B cell (primary cell): ENCODE measurements at regions not wholly inside any gene's neighbourhood (a gene's known extent, or its start where the extent isn't known, plus 50 kb on each side); places are given as distances from the start of the nearest gene placed in this dataset.

Experiments
- ATAC-seq: fragments of 200-7000 bp; cut with Tn5 transposase; one replicate; pipeline ENCODE4 v1.10.0; 2021; ENCODE audit warnings: low read depth, mild to moderate bottlenecking, moderate number of reproducible peaks, moderate library complexity
- CTCF ChIA-PET: fragments of 350-600 bp; sonication (Branson Sonifier 250); formaldehyde crosslinking; loops from one replicate; lab custom pipeline; 2021; ENCODE audit warnings: antibody characterized with exemption, inconsistent platforms; lab: Charles Lee
- POLR2A ChIA-PET: fragments of 350-600 bp; sonication (Branson Sonifier 250); formaldehyde crosslinking; loops from one replicate; lab custom pipeline; 2021; ENCODE audit warnings: antibody characterized with exemption; lab: Charles Lee
- DNase-seq: peaks from one replicate; pipeline ENCODE4 v3.0.0; 2013
- H2AFZ ChIP-seq: 2 replicates; pipeline ENCODE4 v1.6.1; 2012; ENCODE audit warnings: mild to moderate bottlenecking, low read depth, low read length; ENCODE audit not compliant: insufficient read depth, poor library complexity, severe bottlenecking
- H3K27ac ChIP-seq, 2 donors: 1 replicate in 1 of 2; 2 replicates in 1 of 2; pipeline ENCODE4 v1.5.1; 2012 to 2013; ENCODE audit warnings: low read length in 2 of 2, mild to moderate bottlenecking in 2 of 2, moderate library complexity in 1 of 2
- H3K27me3 ChIP-seq, 4 experiments: fragments of 200-600 bp in 1 of 4; sonication (generic) in 1 of 4; replicated peaks in 1 of 4; 1 replicate in 2 of 4; 2 replicates in 2 of 4; pipeline versions ENCODE4 v1.6.1 to v1.7.0; 2013 to 2016; ENCODE audit warnings: low read length in 3 of 4, mild to moderate bottlenecking in 2 of 4, mixed read lengths in 1 of 4, moderate library complexity in 1 of 4; ENCODE audit not compliant: insufficient read depth in 4 of 4, control insufficient read depth in 3 of 4; ENCODE audit errors: control extremely low read depth in 1 of 4
- H3K36me3 ChIP-seq, 2 experiments: replicated peaks in 1 of 2; 1 replicate in 1 of 2; 2 replicates in 1 of 2; pipeline versions ENCODE4 v1.6.1 to v1.7.1; 2013; ENCODE audit warnings: low read length in 1 of 2; ENCODE audit not compliant: insufficient read depth in 2 of 2, control insufficient read depth in 1 of 2; ENCODE audit errors: control extremely low read depth in 1 of 2, extremely low read depth in 1 of 2
- H3K4me1 ChIP-seq, 2 donors: fragments of 200-600 bp in 1 of 2; sonication (generic) in 1 of 2; 1 replicate in 1 of 2; 2 replicates in 1 of 2; pipeline versions ENCODE4 v1.5.1 to v1.6.1; 2013 to 2017; ENCODE audit warnings: low read length in 2 of 2; ENCODE audit not compliant: control insufficient read depth in 2 of 2, insufficient read depth in 2 of 2
- H3K4me2 ChIP-seq: replicated peaks from 2 replicates; pipeline ENCODE3; 2012; ENCODE audit warnings: mild to moderate bottlenecking, low read depth, low read length; ENCODE audit not compliant: poor library complexity, severe bottlenecking
- H3K4me3 ChIP-seq, 5 experiments: fragments of 200-600 bp in 1 of 5; sonication (generic) in 1 of 5; 1 replicate in 3 of 5; 2 replicates in 2 of 5; pipeline versions ENCODE4 v1.5.1 to v1.7.0; 2011 to 2016; ENCODE audit warnings: low read length in 4 of 5, mild to moderate bottlenecking in 4 of 5, low read depth in 2 of 5, control low read depth in 1 of 5, moderate library complexity in 1 of 5; ENCODE audit not compliant: insufficient read depth in 1 of 5; ENCODE audit errors: control extremely low read depth in 1 of 5, extremely low read depth in 1 of 5
- H3K79me2 ChIP-seq: fragments of 200-600 bp; sonication (generic); one replicate; pipeline ENCODE4 v1.6.0; 2016; ENCODE audit warnings: low read length; ENCODE audit not compliant: control insufficient read depth, insufficient read depth
- H3K9ac ChIP-seq: fragments of 200-600 bp; sonication (generic); 2 replicates; pipeline ENCODE4 v1.6.1; 2017; ENCODE audit warnings: mild to moderate bottlenecking, low read length, moderate library complexity
- H3K9me3 ChIP-seq, 3 donors: one replicate each; pipeline versions ENCODE4 v1.6.1 to v1.7.1; 2013; ENCODE audit warnings: low read length in 2 of 3; ENCODE audit not compliant: control insufficient read depth in 2 of 3, insufficient read depth in 1 of 3; ENCODE audit errors: control extremely low read depth in 1 of 3
- H4K20me1 ChIP-seq: 2 replicates; pipeline ENCODE4 v1.6.0; 2012; ENCODE audit warnings: mild to moderate bottlenecking, low read length; ENCODE audit not compliant: insufficient read depth, control insufficient read depth, poor library complexity, severe bottlenecking
- H3K27ac Mint-ChIP-seq: one replicate; pipeline ENCODE4 v1.8.0; 2021; ENCODE audit warnings: mixed read lengths
- H3K27me3 Mint-ChIP-seq: one replicate; pipeline ENCODE4 v1.8.0; 2021; ENCODE audit warnings: mixed read lengths
- H3K4me1 Mint-ChIP-seq: one replicate; pipeline ENCODE4 v1.8.0; 2021; ENCODE audit warnings: mixed read lengths
- H3K4me3 Mint-ChIP-seq: one replicate; pipeline ENCODE4 v1.8.0; 2021; ENCODE audit warnings: mixed read lengths
- H3K9me3 Mint-ChIP-seq: one replicate; pipeline ENCODE4 v1.8.0; 2022; ENCODE audit warnings: mixed read lengths; ENCODE audit not compliant: insufficient read depth
- EZH2 ChIP-seq: IDR thresholded peaks from 2 replicates; pipeline ENCODE4 v1.6.1; 2012; ENCODE audit warnings: borderline replicate concordance, low read depth, mild to moderate bottlenecking, moderate library complexity, low read length; ENCODE audit not compliant: insufficient read depth, poor library complexity, severe bottlenecking
- WGBS: methylation state at CpG from one replicate; pipeline ENCODE4 v1.1.5; 2013; ENCODE audit warnings: missing lambda C conversion rate; ENCODE audit not compliant: insufficient coverage; 5-methylcytosine and 5-hydroxymethylcytosine counted together
- intact Hi-C: fragments of 100-400 bp; cut with micrococcal nuclease; formaldehyde crosslinking; loops from one replicate; pipeline ENCODE4 v1.10.0; 2022
- TF ChIP-seq, protein P1 (sequence below): fragments of 200-600 bp; IDR thresholded peaks from one replicate; pipeline ENCODE4 v1.8.0; 2022; ENCODE audit warnings: antibody characterized with exemption, mild to moderate bottlenecking

DNA sequence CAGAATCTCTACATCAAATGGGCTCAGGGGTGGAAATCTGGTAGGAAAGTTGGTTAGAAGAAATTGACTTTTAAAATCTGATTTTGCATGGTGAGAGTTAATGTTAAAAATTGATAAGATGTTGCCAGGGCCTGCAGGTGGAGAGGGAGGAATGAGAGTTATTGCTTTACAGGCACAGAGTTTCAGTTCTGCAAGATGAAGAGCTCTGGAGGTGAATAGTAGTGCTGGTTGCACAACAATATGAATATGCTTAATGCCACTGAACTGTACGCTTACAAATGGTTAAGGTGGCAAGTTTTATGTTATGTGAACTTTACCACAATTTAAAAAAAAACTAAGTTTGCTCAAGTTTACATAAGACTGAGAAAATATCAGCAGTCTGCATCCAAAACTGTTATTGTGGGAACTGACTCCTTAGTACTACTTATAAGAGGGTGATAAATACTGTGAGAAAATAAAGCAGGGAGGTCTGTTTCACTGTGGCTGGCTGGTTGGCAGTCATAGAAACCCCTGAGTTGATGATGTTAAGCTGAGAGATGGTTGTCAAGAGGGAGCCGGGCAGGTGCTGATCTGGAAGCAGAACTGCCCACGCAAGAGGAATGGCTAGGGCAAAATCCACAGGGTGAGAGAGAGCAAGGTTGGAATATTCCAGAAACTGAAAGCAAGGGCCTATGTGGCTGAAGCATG lies 144.9 kb downstream of the EDEM1 start:
- ChIA-PET POLR2A (no interaction called here), CTCF (no interaction called here)
- WGBS: 58% methylated on average over 2 of the region's 3 CpGs
- ATAC-seq (no peak), DNase-seq (no peak)
- TF ChIP-seq, protein P1, sequence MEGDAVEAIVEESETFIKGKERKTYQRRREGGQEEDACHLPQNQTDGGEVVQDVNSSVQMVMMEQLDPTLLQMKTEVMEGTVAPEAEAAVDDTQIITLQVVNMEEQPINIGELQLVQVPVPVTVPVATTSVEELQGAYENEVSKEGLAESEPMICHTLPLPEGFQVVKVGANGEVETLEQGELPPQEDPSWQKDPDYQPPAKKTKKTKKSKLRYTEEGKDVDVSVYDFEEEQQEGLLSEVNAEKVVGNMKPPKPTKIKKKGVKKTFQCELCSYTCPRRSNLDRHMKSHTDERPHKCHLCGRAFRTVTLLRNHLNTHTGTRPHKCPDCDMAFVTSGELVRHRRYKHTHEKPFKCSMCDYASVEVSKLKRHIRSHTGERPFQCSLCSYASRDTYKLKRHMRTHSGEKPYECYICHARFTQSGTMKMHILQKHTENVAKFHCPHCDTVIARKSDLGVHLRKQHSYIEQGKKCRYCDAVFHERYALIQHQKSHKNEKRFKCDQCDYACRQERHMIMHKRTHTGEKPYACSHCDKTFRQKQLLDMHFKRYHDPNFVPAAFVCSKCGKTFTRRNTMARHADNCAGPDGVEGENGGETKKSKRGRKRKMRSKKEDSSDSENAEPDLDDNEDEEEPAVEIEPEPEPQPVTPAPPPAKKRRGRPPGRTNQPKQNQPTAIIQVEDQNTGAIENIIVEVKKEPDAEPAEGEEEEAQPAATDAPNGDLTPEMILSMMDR: no peak
- no peak for TF ChIP-seq EZH2
- H3K9me3 Mint-ChIP-seq: no peaks in the 10 kb centered on the region
- peaks cover 0 to 5% of the 10 kb centered on the region in 2 donors for H3K4me1 ChIP-seq
- no peak overlapping the region for H3K27ac ChIP-seq
- H3K36me3 ChIP-seq: no peaks in the 10 kb centered on the region
- H3K27me3 ChIP-seq: no peaks in the 10 kb centered on the region
- no peak overlapping the region for H3K4me2 ChIP-seq
- H3K27me3 Mint-ChIP-seq: no peaks in the 10 kb centered on the region
- no peaks in the 10 kb centered on the region for H4K20me1 ChIP-seq
- H2AFZ ChIP-seq: no peak overlapping the region
- no peak overlapping the region for H3K27ac Mint-ChIP-seq
- H3K4me3 Mint-ChIP-seq: no peak overlapping the region
- no peaks in the 10 kb centered on the region for H3K9me3 ChIP-seq
- no peak overlapping the region for H3K9ac ChIP-seq
- no peak overlapping the region for H3K4me3 ChIP-seq
- H3K4me1 Mint-ChIP-seq: peaks cover 5% of the 10 kb centered on the region
- H3K79me2 ChIP-seq: no peaks in the 10 kb centered on the region
- intact Hi-C loops: no loop called here

GRCh38 chr3:5339967-5340535 lies 152.5 kb downstream of the EDEM1 start:
- H3K4me1 ChIP-seq: no peaks in the 10 kb centered on the region
- DNase-seq (no peak), ATAC-seq (no peak)
- Mint-ChIP-seq H3K27ac (no peak overlapping the region), H3K9me3 (no peaks in the 10 kb centered on the region), H3K27me3 (no peaks in the 10 kb centered on the region), H3K4me3 (no peak overlapping the region), H3K4me1 (no peaks in the 10 kb centered on the region)
- no peak overlapping the region for H3K4me3 ChIP-seq
- ChIA-PET POLR2A (no interaction called here), CTCF (no interaction called here)
- intact Hi-C loops: no loop called here
- no peak overlapping the region for H2AFZ ChIP-seq
- TF ChIP-seq, protein P1: no peak
- TF ChIP-seq EZH2: no peak
- H3K27ac ChIP-seq: no peak overlapping the region
- no peaks in the 10 kb centered on the region for H3K9me3 ChIP-seq
- peaks cover 0 to 3% (median 0%) of the 10 kb centered on the region in 4 experiments for H3K27me3 ChIP-seq
- no peaks in the 10 kb centered on the region for H3K79me2 ChIP-seq
- H4K20me1 ChIP-seq: no peaks in the 10 kb centered on the region
- 97% methylated on average over 8 of the region's 8 CpGs for WGBS
- no peak overlapping the region for H3K9ac ChIP-seq
- no peaks in the 10 kb centered on the region for H3K36me3 ChIP-seq
- no peak overlapping the region for H3K4me2 ChIP-seq
